Heart right ventricle (tissue), 16 donors: ENCODE measurements at regions not wholly inside any gene's neighbourhood (a gene's known extent, or its start where the extent isn't known, plus 50 kb on each side); places are given as distances from the start of the nearest gene placed in this dataset.

ENCODE experiments used
- ATAC-seq, 8 donors: fragments of 200-7000 bp; cut with Tn5 transposase; one replicate each; pipeline ENCODE4 v1.9.1; 2020; ENCODE audit warnings: mild to moderate bottlenecking in 8 of 8, moderate library complexity in 8 of 8, moderate number of reproducible peaks in 1 of 8
- DNase-seq, 2 donors: peaks; one replicate each; pipeline ENCODE4 v3.0.0-alpha.2; 2020
- H3K27ac ChIP-seq, 10 donors: fragments of 200-600 bp; sonication (generic) in 2 of 10; one replicate each; pipeline versions ENCODE4 v1.5.0 to v1.8.0; 2020 to 2022; ENCODE audit warnings: mild to moderate bottlenecking in 3 of 10
- H3K27me3 ChIP-seq, 7 donors: fragments of 200-600 bp; one replicate each; pipeline ENCODE4 v1.8.0; 2021 to 2022; ENCODE audit warnings: mild to moderate bottlenecking in 2 of 7
- H3K36me3 ChIP-seq, 9 donors: fragments of 200-600 bp; sonication (generic) in 1 of 9; one replicate each; pipeline versions ENCODE4 v1.5.0 to v1.8.0; 2020 to 2022; ENCODE audit warnings: mild to moderate bottlenecking in 2 of 9
- H3K4me1 ChIP-seq, 9 donors: fragments of 200-600 bp; sonication (generic) in 1 of 9; one replicate each; pipeline versions ENCODE4 v1.5.0 to v1.8.0; 2020 to 2022; ENCODE audit warnings: mild to moderate bottlenecking in 4 of 9
- H3K4me3 ChIP-seq, 10 donors: fragments of 200-600 bp; sonication (generic) in 2 of 10; one replicate each; pipeline versions ENCODE4 v1.5.0 to v1.8.0; 2020 to 2022; ENCODE audit warnings: mild to moderate bottlenecking in 7 of 10, moderate library complexity in 2 of 10
- H3K9me3 ChIP-seq, 11 donors: fragments of 200-600 bp in 10 of 11; sonication (generic) in 2 of 11; one replicate each; pipeline versions ENCODE4 v1.5.0 to v1.8.0; 2013 to 2022; ENCODE audit warnings: mild to moderate bottlenecking in 2 of 11, control low read depth in 1 of 11, moderate library complexity in 1 of 11
- CTCF ChIP-seq, 9 donors: fragments of 200-600 bp; sonication (generic) in 2 of 9; IDR thresholded peaks; one replicate each; pipeline versions ENCODE4 v1.5.0 to v1.8.0; 2021 to 2022; ENCODE audit warnings: antibody characterized with exemption in 9 of 9, mild to moderate bottlenecking in 5 of 9, moderate library complexity in 1 of 9
- WGBS, 2 donors: extraction: QIAGEN DNeasy Blood & Tissue Kit; methylation state at CpG; one replicate each; pipeline ENCODE4 v1.1.7; 2013; ENCODE audit warnings: inconsistent platforms in 1 of 2; 5-methylcytosine and 5-hydroxymethylcytosine counted together
- intact Hi-C, 10 donors: fragments of 100-400 bp; cut with DNase I; formaldehyde crosslinking; loops; one replicate each; pipeline versions ENCODE4 v1.11.1 to v1.14.2; 2022
- donor health status: Arrhythmogenic right ventricular cardiomyopathy.
- donor health status: ischemic (EF 13 %, LVEDD 7.1; RV severe dilation, severe dysfunction).
- donor health status: healthy with polysubstance abuse.
- donor health status: DM: no; HTN: yes; CAD: no.
- donor health status: DM: no; HTN: no; CAD: no.
- donor health status: ischemic (EF 25% LVEDD 6.9; RV normal size, moderate dysfunction).
- donor health status: ischemic (EF 25% LVEDD 5.7; RV mildly dilated, moderate dysfunction).
- donor health status: healthy.
- donor health status: DM: yes; HTN: yes; CAD: no.
- donor health status: Ischemic cardiomyopathy.
- donor health status: ischemic (EF 35%, LVEDD 5.7; RV mildly dilated, moderate dysfunction).
- donor health status: nonischemic (EF 11% LVEDD 7.7; RV severe dilation, severe dysfunction).
- donor health status: DM: yes; HTN: yes; CAD: no.
- donor health status: PGD.
- donor health status: ischemic (EF 29% LVEDD 5.4; RV normal size, mild dysfunction).
- donor health status: nonischemic (EF 23%, LVEDD 6.1; RV moderate dilation, normal function).

GRCh38 chr6:134684423-134684795 is 265.5 kb downstream of the ALDH8A1 start:
- intact Hi-C loops: no loop called here
- 89% methylated on average over 2 of the region's 2 CpGs for WGBS, 2 donors
- peaks cover 0 to 16% (median 1%) of the 10 kb centered on the region in 9 donors for H3K4me1 ChIP-seq
- H3K27me3 ChIP-seq: no peaks in the 10 kb centered on the region
- ATAC-seq (no peak), DNase-seq (no peak)
- H3K4me3 ChIP-seq: no peak overlapping the region
- TF ChIP-seq CTCF (IDR thresholded peaks at IDR 0.05): no peak
- no peaks in the 10 kb centered on the region for H3K36me3 ChIP-seq
- H3K9me3 ChIP-seq: no peaks in the 10 kb centered on the region
- H3K27ac ChIP-seq: no peak overlapping the region

GRCh38 chr6:134683783-134684422 is 266.0 kb downstream of the ALDH8A1 start:
- H3K4me1 ChIP-seq: peaks cover 0 to 16% (median 4%) of the 10 kb centered on the region in 9 donors
- no peak overlapping the region for H3K4me3 ChIP-seq
- no peaks in the 10 kb centered on the region for H3K27me3 ChIP-seq
- no peak for TF ChIP-seq CTCF (IDR thresholded peaks at IDR 0.05)
- intact Hi-C loops: no loop called here
- no peak for ATAC-seq
- 51 to 54% methylated on average over 2 of the region's 2 CpGs for WGBS, 2 donors
- no peak overlapping the region for H3K27ac ChIP-seq
- no peaks in the 10 kb centered on the region for H3K36me3 ChIP-seq
- no peaks in the 10 kb centered on the region for H3K9me3 ChIP-seq
- no peak for DNase-seq

- intact Hi-C loops: no loop called here
- no peak for DNase-seq
- no peaks in the 10 kb centered on the region for H3K27me3 ChIP-seq
- WGBS, 2 donors: 98 to 100% methylated on average over 1 of the region's 1 CpG
- H3K27ac ChIP-seq: no peak overlapping the region
- no peaks in the 10 kb centered on the region for H3K36me3 ChIP-seq
- TF ChIP-seq CTCF (IDR thresholded peaks at IDR 0.05): no peak
- no peak overlapping the region for H3K4me3 ChIP-seq
- ATAC-seq: no peak
- no peaks in the 10 kb centered on the region for H3K9me3 ChIP-seq
- peaks cover 0 to 14% (median 7%) of the 10 kb centered on the region in 9 donors for H3K4me1 ChIP-seq
Measured at GRCh38 chr6:134680433-134680832, 269.5 kb downstream of the ALDH8A1 start.

- ATAC-seq: no peak
- H3K27me3 ChIP-seq: no peaks in the 10 kb centered on the region
Measured at GRCh38 chr6:134680021-134680420, 269.9 kb downstream of the ALDH8A1 start.

More at GRCh38 chr6:134680021-134680420, 269.9 kb downstream of the ALDH8A1 start:
- no peaks in the 10 kb centered on the region for H3K9me3 ChIP-seq
- 94% methylated on average over 3 of the region's 3 CpGs for WGBS, 2 donors
- DNase-seq: no peak
- intact Hi-C loops: no loop called here
- no peak overlapping the region for H3K4me3 ChIP-seq
- TF ChIP-seq CTCF (IDR thresholded peaks at IDR 0.05): no peak
- H3K27ac ChIP-seq: no peak overlapping the region
- peaks cover 0 to 14% (median 7%) of the 10 kb centered on the region in 9 donors for H3K4me1 ChIP-seq
- no peaks in the 10 kb centered on the region for H3K36me3 ChIP-seq
